Superior temporal gyrus (tissue), 1 donor: ENCODE measurements at regions not wholly inside any gene's neighbourhood (a gene's known extent, or its start where the extent isn't known, plus 50 kb on each side); places are given as distances from the start of the nearest gene placed in this dataset.
"Not testable (repeated sequence)": the region's sequence is repeated elsewhere in the genome, so short reads cannot be mapped to it uniquely, and the experiment has no call there.

Experiments used
- DNase-seq: peaks from one replicate; pipeline ENCODE4 v3.0.0-alpha.2; 2016; ENCODE audit errors: extremely low spot score

GRCh38 chr17:43345515-43345914 is 53.3 kb upstream of the ARL4D start:
- not testable (repeated sequence) for DNase-seq

GRCh38 chr17:43344685-43345084 is 54.1 kb upstream of the ARL4D start:
- DNase-seq, result no peak

DNA sequence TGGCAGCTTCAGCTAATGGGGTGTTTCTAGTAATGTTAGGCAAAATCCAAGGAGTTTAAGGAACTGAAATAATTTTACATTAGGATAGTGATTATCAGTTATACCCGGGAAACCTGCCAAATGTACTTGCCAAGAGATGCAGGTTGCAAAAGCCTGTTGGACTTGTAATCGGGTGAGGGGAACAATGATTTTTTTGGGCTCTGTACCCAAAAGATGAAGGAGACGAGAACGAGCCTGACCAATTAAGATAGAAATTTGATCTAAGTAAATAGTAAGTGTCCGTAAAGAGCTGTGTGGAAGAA is 56.3 kb upstream of the ARL4D start:
- no peak for DNase-seq

- no peak for DNase-seq
Measured at GRCh38 chr17:43341715-43342588, 56.8 kb upstream of the ARL4D start.

DNA sequence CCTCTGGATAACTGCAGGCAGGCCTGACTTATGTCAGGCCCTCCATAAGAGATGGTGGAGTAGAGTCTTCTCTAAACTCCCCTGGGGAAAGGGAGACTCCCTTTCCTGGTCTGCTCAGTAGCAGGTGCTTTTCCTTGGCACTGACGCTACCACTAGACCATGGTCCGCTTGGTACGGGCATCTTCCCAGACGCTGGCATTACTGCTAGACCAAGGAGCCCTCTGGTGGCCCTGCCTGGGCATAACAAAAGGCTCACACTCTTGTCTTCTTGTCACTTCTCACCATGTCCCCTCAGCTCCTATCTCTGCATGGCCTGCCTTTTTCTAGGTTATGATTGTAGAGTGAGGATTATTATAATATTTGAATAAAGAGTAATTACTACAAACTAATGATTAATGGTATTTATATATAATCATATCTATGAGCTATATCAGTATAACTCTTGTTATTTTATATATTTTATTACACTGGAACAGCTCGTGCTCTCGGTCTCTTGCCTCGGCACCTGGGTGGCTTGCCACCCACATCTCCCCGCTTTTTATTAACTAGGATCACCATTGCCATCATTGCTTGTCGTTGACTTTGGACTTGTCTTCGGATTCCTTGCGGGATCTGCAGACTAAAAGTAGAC is 59.8 kb upstream of the ARL4D start:
- DNase-seq, result peak; percentile 92

GRCh38 chr17:43337684-43338428 is 60.9 kb upstream of the ARL4D start:
- no peak for DNase-seq

- no peak for DNase-seq
Measured at GRCh38 chr17:43334738-43335402, 63.9 kb upstream of the ARL4D start.

DNA sequence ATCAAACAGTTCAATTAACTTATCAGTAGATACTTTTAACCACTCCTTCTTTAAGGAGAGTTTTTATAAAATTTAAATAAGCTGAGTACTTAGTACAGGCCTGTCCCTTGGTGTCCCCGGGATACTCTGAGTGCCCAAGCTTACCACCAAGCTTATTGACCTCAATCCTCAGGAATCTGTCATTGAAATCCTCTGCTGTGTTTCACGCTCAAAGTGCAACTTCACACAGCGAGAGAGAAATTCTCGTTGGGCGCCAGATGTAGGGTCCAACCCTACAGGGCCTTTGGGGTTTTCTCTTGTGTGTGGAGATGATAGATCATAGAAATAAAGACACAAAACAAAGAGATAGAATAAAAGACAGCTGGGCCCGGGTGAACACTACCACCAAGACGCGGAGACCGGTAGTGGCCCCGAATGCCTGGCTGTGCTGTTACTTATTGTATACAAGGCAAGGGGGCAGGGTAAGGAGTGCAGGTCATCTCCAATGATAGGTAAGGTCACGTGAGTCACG is 65.3 kb upstream of the ARL4D start:
- no peak for DNase-seq

DNA sequence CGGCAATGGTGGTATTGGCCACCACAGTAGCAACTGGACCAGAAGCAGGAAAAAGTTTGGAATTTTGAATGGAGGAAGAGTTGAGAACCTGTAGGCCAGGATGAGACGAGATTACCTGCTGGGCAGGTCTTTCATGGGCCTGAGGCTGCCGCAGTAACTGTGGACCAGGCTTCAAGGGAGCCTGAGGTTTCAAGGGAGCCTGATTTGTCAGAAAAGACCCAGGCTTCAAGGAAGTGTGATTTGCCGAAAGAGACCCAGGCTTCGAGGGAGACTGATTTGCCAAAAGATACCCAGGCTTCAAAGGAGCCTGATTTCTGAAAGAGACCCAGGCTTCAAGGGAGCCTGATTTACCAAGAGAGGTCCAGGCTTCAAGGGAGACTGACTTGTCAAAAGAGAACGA is 66.6 kb upstream of the ARL4D start:
- DNase-seq, result no peak

- no peak for DNase-seq
Measured at GRCh38 chr17:43330876-43331639, 67.7 kb upstream of the ARL4D start.

- DNase-seq, result no peak
Measured at GRCh38 chr17:43329183-43329582, 69.6 kb upstream of the ARL4D start.

GRCh38 chr17:43328650-43329049 is 70.1 kb upstream of the ARL4D start:
- DNase-seq, result no peak

- no peak for DNase-seq
Measured at GRCh38 chr17:43327834-43328420, 70.9 kb upstream of the ARL4D start.

DNA sequence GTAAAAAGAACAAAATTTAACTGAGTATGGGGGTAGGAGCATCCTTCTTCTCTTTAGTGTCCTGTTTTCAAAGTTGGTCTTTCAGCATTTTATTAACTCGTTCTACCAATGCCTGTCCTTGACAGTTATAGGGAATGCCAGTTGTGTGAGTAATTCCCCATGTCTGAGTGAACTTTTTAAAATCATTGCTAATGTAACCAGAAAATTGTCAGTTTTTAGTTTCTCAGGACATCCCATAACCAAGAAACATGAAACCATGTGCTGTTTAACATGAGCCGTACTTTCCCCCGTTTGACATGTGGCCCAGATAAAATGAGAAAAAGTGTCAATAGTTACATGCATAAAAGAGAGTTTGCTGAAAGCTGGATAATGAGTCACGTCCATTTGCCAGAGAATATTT is 71.4 kb upstream of the ARL4D start:
- no peak for DNase-seq

- no peak for DNase-seq
Measured at GRCh38 chr17:43326490-43327275, 72.1 kb upstream of the ARL4D start.

DNA sequence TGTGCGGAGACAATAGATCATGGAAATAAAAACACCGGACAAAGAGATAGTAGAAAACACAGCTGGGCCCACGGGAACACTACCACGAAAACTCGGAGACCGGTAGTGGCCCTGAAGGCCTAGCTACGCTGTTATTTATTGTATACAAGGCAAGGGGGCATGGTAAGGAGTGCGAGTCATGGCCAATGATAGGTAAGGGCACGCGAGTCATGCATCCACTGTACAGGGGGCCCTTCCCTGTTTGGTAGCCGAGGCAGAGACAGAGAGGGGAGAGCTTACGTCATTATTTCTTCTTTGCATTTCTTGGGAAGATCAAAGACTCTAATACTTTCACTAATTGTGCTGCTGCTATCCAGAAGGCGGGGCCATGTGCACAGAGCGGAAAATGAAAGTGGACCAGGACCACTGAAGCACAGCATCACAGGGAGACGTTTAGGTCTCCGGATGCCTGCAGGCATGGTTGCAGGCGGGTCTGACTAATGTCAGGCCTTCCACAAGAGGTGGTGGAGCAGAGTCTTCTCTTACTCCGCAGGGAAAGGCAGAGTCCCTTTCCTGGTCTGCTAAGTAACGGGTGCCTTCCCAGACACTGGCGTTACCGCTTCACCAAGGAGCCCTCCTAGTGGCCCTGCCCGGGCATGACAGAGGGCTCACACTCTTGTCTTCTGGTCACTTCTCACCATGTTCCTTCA is 74.4 kb upstream of the ARL4D start:
- no peak for DNase-seq

- no peak for DNase-seq
Measured at GRCh38 chr17:43319293-43320124, 79.3 kb upstream of the ARL4D start.

- no peak for DNase-seq
Measured at GRCh38 chr17:43316522-43317142, 82.2 kb upstream of the ARL4D start.
